BJ (cell line): ENCODE measurements at regions not wholly inside any gene's neighbourhood (a gene's known extent, or its start where the extent isn't known, plus 50 kb on each side); places are given as distances from the start of the nearest gene placed in this dataset.

Experiments
- CTCF ChIA-PET: fragments of 350-600 bp; formaldehyde crosslinking; extraction: SDS; loops from one replicate; lab custom pipeline; 2021; ENCODE audit warnings: antibody characterized with exemption, inconsistent platforms; lab: Yijun Ruan, JAX
- POLR2A ChIA-PET: fragments of 300-600 bp; sonication (Branson Sonifier 250); formaldehyde crosslinking; extraction: SDS; loops from one replicate; lab custom pipeline; 2021; ENCODE audit warnings: antibody characterized with exemption; lab: Charles Lee
- DNase-seq: peaks from one replicate; pipeline ENCODE4 v3.0.0-alpha.2; 2011; ENCODE audit warnings: low read depth
- H3K27me3 ChIP-seq: 2 replicates; pipeline ENCODE4 v1.6.0; 2011; ENCODE audit warnings: low read length; ENCODE audit not compliant: control insufficient read depth, insufficient read depth
- H3K36me3 ChIP-seq: 2 replicates; pipeline ENCODE4 v1.5.1; 2011; ENCODE audit warnings: low read length; ENCODE audit not compliant: control insufficient read depth, insufficient read depth
- H3K4me3 ChIP-seq: 2 replicates; pipeline ENCODE4 v1.5.1; 2011; ENCODE audit warnings: low read depth, mild to moderate bottlenecking, control low read depth, low read length
- CTCF ChIP-seq: IDR thresholded peaks from 2 replicates; pipeline ENCODE4 v1.5.1; 2011; ENCODE audit warnings: low read depth, mild to moderate bottlenecking, control low read depth, inconsistent platforms, low read length, moderate library complexity; ENCODE audit not compliant: insufficient read depth

GRCh38 chr3:148615382-148615781 is 82.3 kb upstream of the AGTR1 start:
- no peak for DNase-seq
- POLR2A ChIA-PET, result no interaction called here

DNA sequence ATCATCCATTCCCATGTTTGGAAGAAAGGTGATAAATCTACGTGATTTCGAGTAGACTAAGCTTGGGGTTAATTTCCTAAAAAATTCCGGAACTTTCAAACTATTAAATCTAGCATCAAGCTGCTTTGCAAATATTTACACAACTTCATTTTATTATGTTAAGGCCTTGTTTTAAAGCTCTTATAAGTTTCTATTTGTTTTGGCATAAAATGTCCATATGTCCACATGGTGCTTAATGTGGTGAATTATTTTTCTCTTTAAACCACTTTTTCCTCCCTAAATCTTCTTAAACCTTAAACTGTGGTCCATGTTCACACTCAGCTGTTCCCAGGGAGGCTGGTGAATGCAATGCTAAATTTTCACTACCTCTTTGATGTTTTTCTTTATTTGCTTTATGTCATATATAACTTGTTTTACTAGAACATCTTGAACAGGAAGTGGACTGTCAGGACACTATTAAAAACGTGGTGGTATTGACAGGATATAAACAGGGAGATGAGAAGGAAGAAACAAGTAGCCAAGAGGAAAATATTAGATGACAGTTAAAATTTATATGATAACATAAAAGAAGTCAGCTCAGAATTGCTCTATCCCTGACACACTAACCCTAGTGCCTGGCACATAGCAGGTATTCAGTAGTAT is 72.5 kb upstream of the AGTR1 start:
- Histone ChIP-seq H3K36me3 (no peaks in the 10 kb centered on the region), H3K27me3 (no peaks in the 10 kb centered on the region), H3K4me3 (no peak overlapping the region)
- DNase-seq, result no peak
- ChIA-PET CTCF (interaction anchor here (0.6 kb wide), 1 partner anchor 224 kb away, joined by 3 read pairs; no protein-coding TSS in a partner anchor), POLR2A (no interaction called here)
- TF ChIP-seq CTCF, result no peak

More at GRCh38 chr3:148615382-148615781, 82.3 kb upstream of the AGTR1 start:
- Histone ChIP-seq H3K27me3 (no peaks in the 10 kb centered on the region), H3K36me3 (no peaks in the 10 kb centered on the region), H3K4me3 (no peak overlapping the region)
- CTCF ChIA-PET, result no interaction called here
- no peak for TF ChIP-seq CTCF

DNA sequence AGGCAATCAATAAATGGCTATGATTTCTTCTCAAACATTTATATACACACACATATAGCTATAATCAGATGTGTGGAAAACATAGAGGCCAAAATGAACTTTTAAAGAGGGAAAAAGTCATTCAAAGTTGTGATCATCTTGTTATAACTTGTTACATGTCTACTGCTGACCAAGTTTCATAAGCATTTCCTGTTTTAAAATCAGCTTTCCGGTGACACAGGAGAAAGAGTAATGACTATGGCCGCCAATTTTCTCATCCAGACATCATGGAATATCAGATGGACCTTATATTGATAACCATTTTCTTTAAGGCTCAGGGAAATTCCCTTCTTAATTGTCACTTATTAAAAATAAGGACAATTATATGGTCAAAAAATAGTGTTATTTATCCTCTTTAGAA is 71.7 kb upstream of the AGTR1 start:
- H3K27me3 ChIP-seq, result no peaks in the 10 kb centered on the region
- H3K4me3 ChIP-seq, result no peak overlapping the region
- no peak for DNase-seq
- TF ChIP-seq CTCF, result no peak
- CTCF ChIA-PET, result no interaction called here
- POLR2A ChIA-PET, result no interaction called here
- no peaks in the 10 kb centered on the region for H3K36me3 ChIP-seq

GRCh38 chr3:148629006-148629405 is 68.7 kb upstream of the AGTR1 start:
- no peak overlapping the region for H3K4me3 ChIP-seq
- H3K36me3 ChIP-seq, result no peaks in the 10 kb centered on the region
- DNase-seq, result no peak
- ChIA-PET POLR2A (no interaction called here), CTCF (no interaction called here)
- TF ChIP-seq CTCF, result no peak
- H3K27me3 ChIP-seq, result no peaks in the 10 kb centered on the region

DNA sequence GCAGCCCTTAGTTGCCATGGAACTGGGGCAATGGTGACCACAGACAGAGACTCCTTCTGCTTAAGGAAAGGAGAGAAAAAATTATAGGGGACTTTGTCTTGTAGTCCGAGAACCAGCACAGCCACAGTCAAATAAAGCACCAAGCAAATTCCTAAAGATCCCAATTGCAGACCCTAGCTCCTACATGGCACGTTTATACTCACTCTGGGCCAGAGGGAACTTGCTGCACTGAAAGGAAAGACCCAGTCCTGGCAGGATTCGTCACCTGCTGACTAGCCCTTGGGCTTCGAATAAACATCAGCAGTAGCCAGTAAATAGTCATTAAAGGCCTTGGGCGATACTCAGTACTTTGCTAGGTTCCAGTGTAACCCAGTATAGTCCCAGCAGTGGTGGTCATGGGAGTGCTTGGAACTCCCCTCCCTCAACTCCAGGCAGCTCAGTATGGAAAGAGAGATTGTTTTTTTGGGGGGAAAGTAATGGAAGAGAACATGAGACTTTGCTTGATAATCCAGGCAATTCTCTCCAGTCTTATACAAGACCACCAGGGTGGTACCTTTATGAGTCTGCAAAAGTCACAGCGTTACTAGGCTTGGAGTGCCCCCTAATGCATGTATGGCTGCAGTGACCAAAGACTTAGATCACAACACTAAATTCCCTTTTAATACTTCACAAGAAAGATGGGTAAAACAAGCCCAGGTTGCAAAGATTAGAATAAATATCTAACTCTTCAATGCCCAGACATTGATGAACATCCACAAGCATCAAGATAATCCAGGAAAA is 66.4 kb upstream of the AGTR1 start:
- POLR2A ChIA-PET, result no interaction called here
- H3K36me3 ChIP-seq, result no peaks in the 10 kb centered on the region
- no peak for DNase-seq
- no peak overlapping the region for H3K4me3 ChIP-seq
- CTCF ChIA-PET, result interaction anchor here (1.0 kb wide), 1 partner anchor 8 kb away, joined by 3 read pairs; no protein-coding TSS in a partner anchor
- H3K27me3 ChIP-seq, result no peaks in the 10 kb centered on the region
- no peak for TF ChIP-seq CTCF
